ENCODE measurements at regions not wholly inside any gene's neighbourhood (a gene's known extent, or its start where the extent isn't known, plus 50 kb on each side); places are given as distances from the start of the nearest gene placed in this dataset.

GRCh38 chr1:166701603-166702100, 137.6 kb upstream of the POGK start:
- TF ChIP-seq GATA2 (IDR thresholded peaks at IDR 0.05; ENCODE audit: low read depth, low read length) = no peak
- no peak for TF ChIP-seq GATA3 (IDR thresholded peaks at IDR 0.05; ENCODE audit: low read depth, low read length)
